Lower lobe of right lung (tissue), 2 donors: ENCODE measurements at regions not wholly inside any gene's neighbourhood (a gene's known extent, or its start where the extent isn't known, plus 50 kb on each side); places are given as distances from the start of the nearest gene placed in this dataset.
A peak's percentile ranks its signal among the peaks of the same experiment; 100 is the strongest.

Experiments
- ATAC-seq, 2 donors: fragments of 200-7000 bp; cut with Tn5 transposase; one replicate each; pipeline ENCODE4 v1.9.1; 2020 to 2022; ENCODE audit warnings: mild to moderate bottlenecking in 2 of 2, moderate library complexity in 2 of 2
- DNase-seq: peaks from one replicate; pipeline ENCODE4 v3.0.0-alpha.2; 2020
- H3K27ac ChIP-seq: fragments of 200-600 bp; one replicate; pipeline ENCODE4 v1.8.0; 2022
- H3K27me3 ChIP-seq: fragments of 200-600 bp; one replicate; pipeline ENCODE4 v1.8.0; 2022; ENCODE audit warnings: low read depth
- H3K36me3 ChIP-seq: fragments of 200-600 bp; one replicate; pipeline ENCODE4 v1.8.0; 2022; ENCODE audit warnings: mild to moderate bottlenecking
- H3K4me1 ChIP-seq: fragments of 200-600 bp; one replicate; pipeline ENCODE4 v1.8.0; 2022
- H3K4me3 ChIP-seq: fragments of 200-600 bp; one replicate; pipeline ENCODE4 v1.8.0; 2022; ENCODE audit warnings: mild to moderate bottlenecking
- H3K9me3 ChIP-seq: fragments of 200-600 bp; one replicate; pipeline ENCODE4 v1.8.0; 2022
- intact Hi-C: fragments of 100-400 bp; cut with DNase I; formaldehyde crosslinking; loops from one replicate; pipeline ENCODE4 v1.11.0; 2022
- TF ChIP-seq, protein P1 (sequence below): fragments of 200-600 bp; IDR thresholded peaks from one replicate; pipeline ENCODE4 v1.8.0; 2022; ENCODE audit warnings: antibody characterized with exemption, mild to moderate bottlenecking
- donor health status: DM: no; HTN: yes; CAD: no; lungs with severe emphysema.

- no peaks in the 10 kb centered on the region for H3K4me1 ChIP-seq
- intact Hi-C loops = no loop called here
These were observed 221.2 kb upstream of the SAMSN1 start for GRCh38 chr21:14767192-14767852.

DNA sequence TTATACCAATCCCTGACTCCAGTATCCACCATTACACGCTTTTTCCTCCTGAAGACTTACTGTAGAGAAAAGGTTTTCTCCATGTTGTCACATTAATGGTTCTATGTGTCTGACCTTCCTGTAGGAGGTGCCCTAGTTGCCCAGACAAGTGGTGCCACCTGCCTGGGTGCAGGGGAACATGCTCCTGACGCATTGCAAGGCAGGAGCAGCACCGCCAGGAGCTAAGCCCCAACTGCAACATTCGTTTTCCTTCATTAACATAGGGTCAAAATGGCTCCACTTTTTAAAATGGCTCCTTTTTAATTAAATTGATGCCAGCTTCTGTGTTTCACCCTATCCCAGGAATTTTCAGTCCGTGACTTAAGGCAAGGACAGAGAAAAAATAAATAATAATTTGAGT, 220.1 kb upstream of the SAMSN1 start:
- Histone ChIP-seq H3K36me3 (no peaks in the 10 kb centered on the region), H3K4me3 (no peak overlapping the region), H3K4me1 (no peaks in the 10 kb centered on the region), H3K27me3 (no peaks in the 10 kb centered on the region), H3K27ac (no peak overlapping the region), H3K9me3 (no peaks in the 10 kb centered on the region)
- ATAC-seq (no peak), DNase-seq (no peak)
- TF ChIP-seq, protein P1, sequence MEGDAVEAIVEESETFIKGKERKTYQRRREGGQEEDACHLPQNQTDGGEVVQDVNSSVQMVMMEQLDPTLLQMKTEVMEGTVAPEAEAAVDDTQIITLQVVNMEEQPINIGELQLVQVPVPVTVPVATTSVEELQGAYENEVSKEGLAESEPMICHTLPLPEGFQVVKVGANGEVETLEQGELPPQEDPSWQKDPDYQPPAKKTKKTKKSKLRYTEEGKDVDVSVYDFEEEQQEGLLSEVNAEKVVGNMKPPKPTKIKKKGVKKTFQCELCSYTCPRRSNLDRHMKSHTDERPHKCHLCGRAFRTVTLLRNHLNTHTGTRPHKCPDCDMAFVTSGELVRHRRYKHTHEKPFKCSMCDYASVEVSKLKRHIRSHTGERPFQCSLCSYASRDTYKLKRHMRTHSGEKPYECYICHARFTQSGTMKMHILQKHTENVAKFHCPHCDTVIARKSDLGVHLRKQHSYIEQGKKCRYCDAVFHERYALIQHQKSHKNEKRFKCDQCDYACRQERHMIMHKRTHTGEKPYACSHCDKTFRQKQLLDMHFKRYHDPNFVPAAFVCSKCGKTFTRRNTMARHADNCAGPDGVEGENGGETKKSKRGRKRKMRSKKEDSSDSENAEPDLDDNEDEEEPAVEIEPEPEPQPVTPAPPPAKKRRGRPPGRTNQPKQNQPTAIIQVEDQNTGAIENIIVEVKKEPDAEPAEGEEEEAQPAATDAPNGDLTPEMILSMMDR = no peak
- intact Hi-C loops = no loop called here

More at GRCh38 chr21:14767192-14767852, 221.2 kb upstream of the SAMSN1 start:
- Histone ChIP-seq H3K27me3 (no peaks in the 10 kb centered on the region), H3K9me3 (no peaks in the 10 kb centered on the region), H3K36me3 (no peaks in the 10 kb centered on the region), H3K4me3 (no peak overlapping the region), H3K27ac (no peak overlapping the region)
- DNase-seq (no peak), ATAC-seq (no peak)
- TF ChIP-seq, protein P1 = no peak

GRCh38 chr21:14763695-14764064, 217.6 kb upstream of the SAMSN1 start:
- DNase-seq = no peak
- Histone ChIP-seq H3K9me3 (no peaks in the 10 kb centered on the region), H3K4me1 (no peaks in the 10 kb centered on the region), H3K27ac (peak overlapping the region; percentile 19), H3K4me3 (no peak overlapping the region), H3K36me3 (no peaks in the 10 kb centered on the region), H3K27me3 (no peaks in the 10 kb centered on the region)
- intact Hi-C loops = no loop called here
- TF ChIP-seq, protein P1 = no peak
- no peak for ATAC-seq

GRCh38 chr21:14762734-14763694, 216.9 kb upstream of the SAMSN1 start:
- intact Hi-C loops = no loop called here
- no peak for DNase-seq
- Histone ChIP-seq H3K27me3 (no peaks in the 10 kb centered on the region), H3K4me3 (peak overlapping the region; percentile 26), H3K36me3 (no peaks in the 10 kb centered on the region), H3K4me1 (no peaks in the 10 kb centered on the region), H3K9me3 (no peaks in the 10 kb centered on the region), H3K27ac (peak overlapping the region; percentile 19)
- TF ChIP-seq, protein P1 = no peak
- ATAC-seq = peak; percentile 75 to 80

GRCh38 chr21:14762327-14762726, 216.2 kb upstream of the SAMSN1 start:
- H3K9me3 ChIP-seq = no peaks in the 10 kb centered on the region
- H3K27me3 ChIP-seq = no peaks in the 10 kb centered on the region
- no peaks in the 10 kb centered on the region for H3K4me1 ChIP-seq
- TF ChIP-seq, protein P1 = no peak
- ATAC-seq (no peak), DNase-seq (no peak)
- peak overlapping the region; percentile 19 for H3K27ac ChIP-seq
- H3K4me3 ChIP-seq = peak overlapping the region; percentile 26
- intact Hi-C loops = no loop called here
- no peaks in the 10 kb centered on the region for H3K36me3 ChIP-seq
